Adipose tissue (tissue), 3 donors: ENCODE measurements at regions not wholly inside any gene's neighbourhood (a gene's known extent, or its start where the extent isn't known, plus 50 kb on each side); places are given as distances from the start of the nearest gene placed in this dataset.

Source experiments
- H3K27ac ChIP-seq: one replicate; pipeline ENCODE4 v1.5.1; 2013; ENCODE audit warnings: low read depth, low read length
- WGBS, 3 donors: extraction: QIAGEN DNeasy Blood & Tissue Kit; methylation state at CpG; one replicate each; pipeline ENCODE4 v1.1.7; 2013; 5-methylcytosine and 5-hydroxymethylcytosine counted together
- donor health status: healthy with polysubstance abuse.
- donor health status: Bipolar disorder and iron deficiency.
- donor health status: healthy.

- WGBS, 3 donors, result 54 to 93% (median 89%) methylated on average over 1 of the region's 1 CpG
- no peak overlapping the region for H3K27ac ChIP-seq
Measured at GRCh38 chr18:56044239-56044638, 456.2 kb upstream of the TCF4 start.

- no peak overlapping the region for H3K27ac ChIP-seq
- 36 to 81% (median 80%) methylated on average over 4 of the region's 4 CpGs for WGBS, 3 donors
Measured at GRCh38 chr18:56043641-56044061, 455.7 kb upstream of the TCF4 start.

- 84 to 91% (median 87%) methylated on average over 2 of the region's 2 CpGs for WGBS, 3 donors
- no peak overlapping the region for H3K27ac ChIP-seq
Measured at GRCh38 chr18:56042915-56043536, 455.0 kb upstream of the TCF4 start.

- WGBS, 3 donors, result 70 to 89% (median 80%) methylated on average over 8 of the region's 8 CpGs
- H3K27ac ChIP-seq, result no peak overlapping the region
Measured at GRCh38 chr18:56038171-56039030, 450.4 kb upstream of the TCF4 start.

GRCh38 chr18:56036741-56037140 is 448.7 kb upstream of the TCF4 start:
- H3K27ac ChIP-seq, result no peak overlapping the region
- 88 to 93% (median 90%) methylated on average over 2 of the region's 2 CpGs for whole genome bisulfite sequencing, 3 donors

- WGBS, 3 donors, result 87 to 92% (median 87%) methylated on average over 3 of the region's 3 CpGs
- no peak overlapping the region for H3K27ac ChIP-seq
Measured at GRCh38 chr18:56035546-56035945, 447.6 kb upstream of the TCF4 start.

GRCh38 chr18:56034949-56035348 is 447.0 kb upstream of the TCF4 start:
- 61 to 69% (median 63%) methylated on average over 2 of the region's 2 CpGs for WGBS, 3 donors
- no peak overlapping the region for H3K27ac ChIP-seq

GRCh38 chr18:56030060-56030459 is 442.1 kb upstream of the TCF4 start:
- WGBS, 3 donors, result 53 to 93% (median 91%) methylated on average over 3 of the region's 3 CpGs
- H3K27ac ChIP-seq, result no peak overlapping the region

GRCh38 chr18:56028514-56028913 is 440.5 kb upstream of the TCF4 start:
- no peak overlapping the region for H3K27ac ChIP-seq
- WGBS, 3 donors, result 0 to 3% (median 0%) methylated on average over 1 of the region's 1 CpG

- 31 to 63% (median 55%) methylated on average over 2 of the region's 2 CpGs for WGBS, 3 donors
- H3K27ac ChIP-seq, result no peak overlapping the region
Measured at GRCh38 chr18:56026509-56026908, 438.5 kb upstream of the TCF4 start.

GRCh38 chr18:56021809-56022195 is 433.8 kb upstream of the TCF4 start:
- 79 to 93% (median 80%) methylated on average over 1 of the region's 1 CpG for WGBS, 3 donors
- no peak overlapping the region for H3K27ac ChIP-seq

- 75 to 85% (median 84%) methylated on average over 1 of the region's 1 CpG for WGBS, 3 donors
- no peak overlapping the region for H3K27ac ChIP-seq
Measured at GRCh38 chr18:56021136-56021808, 433.3 kb upstream of the TCF4 start.

GRCh38 chr18:56019908-56020307 is 431.9 kb upstream of the TCF4 start:
- WGBS, 3 donors, result 57 to 80% (median 70%) methylated on average over 5 of the region's 5 CpGs
- H3K27ac ChIP-seq, result no peak overlapping the region

- H3K27ac ChIP-seq, result no peak overlapping the region
- 36 to 76% (median 64%) methylated on average over 2 of the region's 2 CpGs for WGBS, 3 donors
Measured at GRCh38 chr18:56019156-56019555, 431.2 kb upstream of the TCF4 start.

- WGBS, 3 donors, result 67 to 86% (median 77%) methylated on average over 1 of the region's 1 CpG
Measured at GRCh38 chr18:56009411-56009810, 421.4 kb upstream of the TCF4 start.

GRCh38 chr18:56003720-56004088 is 415.7 kb upstream of the TCF4 start:
- WGBS, 3 donors, result 75 to 90% (median 82%) methylated on average over 5 of the region's 5 CpGs

More at GRCh38 chr18:56009411-56009810, 421.4 kb upstream of the TCF4 start:
- no peak overlapping the region for H3K27ac ChIP-seq

GRCh38 chr18:56003009-56003719 is 415.2 kb upstream of the TCF4 start:
- WGBS, 3 donors, result 61 to 78% (median 68%) methylated on average over 1 of the region's 1 CpG
- H3K27ac ChIP-seq, result no peak overlapping the region

More at GRCh38 chr18:56003720-56004088, 415.7 kb upstream of the TCF4 start:
- H3K27ac ChIP-seq, result no peak overlapping the region

GRCh38 chr18:56001576-56001975 is 413.6 kb upstream of the TCF4 start:
- 84 to 92% (median 85%) methylated on average over 4 of the region's 4 CpGs for WGBS, 3 donors
- no peak overlapping the region for H3K27ac ChIP-seq

GRCh38 chr18:56000041-56000440 is 412.0 kb upstream of the TCF4 start:
- WGBS, 3 donors, result 92 to 94% (median 93%) methylated on average over 6 of the region's 6 CpGs

More at GRCh38 chr18:56000041-56000440, 412.0 kb upstream of the TCF4 start:
- no peak overlapping the region for H3K27ac ChIP-seq
